NCI-H2196 treated with DMSO at 0.1 percent for 48 hours (cell line): ENCODE measurements at regions not wholly inside any gene's neighbourhood (a gene's known extent, or its start where the extent isn't known, plus 50 kb on each side); places are given as distances from the start of the nearest gene placed in this dataset.
A peak's percentile ranks its signal among the peaks of the same experiment; 100 is the strongest.
"Not testable (repeated sequence)": the region's sequence is repeated elsewhere in the genome, so short reads cannot be mapped to it uniquely, and the experiment has no call there.

Experiments
- DNase-seq: peaks from one replicate; lab custom pipeline; 2025; ENCODE audit not compliant: unreplicated experiment; lab: John Stamatoyannopoulos, UW

DNA sequence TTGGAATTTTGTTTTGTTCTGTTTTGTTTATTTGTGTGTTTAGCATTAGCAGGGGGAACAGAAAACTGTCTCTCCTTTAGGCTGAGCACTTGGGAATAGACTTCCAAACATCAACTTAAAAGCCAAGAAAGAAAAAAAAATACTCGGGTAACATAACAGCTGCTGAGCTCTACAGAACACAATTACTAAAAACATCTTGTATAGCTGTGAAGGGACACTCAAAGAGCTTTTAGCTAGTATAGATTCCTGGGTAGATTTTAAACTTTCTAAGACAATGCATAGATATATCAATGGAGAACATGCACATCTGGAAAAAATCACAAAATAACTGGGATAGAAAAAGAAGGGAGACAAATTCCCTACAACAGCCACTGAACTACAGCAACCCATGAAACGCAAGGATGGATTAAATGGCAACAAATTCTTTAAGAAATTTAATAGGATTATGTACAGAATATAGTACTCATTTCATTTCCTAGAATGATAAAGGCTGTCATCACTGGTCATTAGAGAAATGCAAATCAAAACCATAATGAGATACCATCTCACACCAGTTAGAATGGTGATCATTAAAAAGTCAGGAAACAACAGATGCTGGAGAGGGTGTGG is 174.3 kb upstream of the KRR1 start:
- no peak for DNase-seq

DNA sequence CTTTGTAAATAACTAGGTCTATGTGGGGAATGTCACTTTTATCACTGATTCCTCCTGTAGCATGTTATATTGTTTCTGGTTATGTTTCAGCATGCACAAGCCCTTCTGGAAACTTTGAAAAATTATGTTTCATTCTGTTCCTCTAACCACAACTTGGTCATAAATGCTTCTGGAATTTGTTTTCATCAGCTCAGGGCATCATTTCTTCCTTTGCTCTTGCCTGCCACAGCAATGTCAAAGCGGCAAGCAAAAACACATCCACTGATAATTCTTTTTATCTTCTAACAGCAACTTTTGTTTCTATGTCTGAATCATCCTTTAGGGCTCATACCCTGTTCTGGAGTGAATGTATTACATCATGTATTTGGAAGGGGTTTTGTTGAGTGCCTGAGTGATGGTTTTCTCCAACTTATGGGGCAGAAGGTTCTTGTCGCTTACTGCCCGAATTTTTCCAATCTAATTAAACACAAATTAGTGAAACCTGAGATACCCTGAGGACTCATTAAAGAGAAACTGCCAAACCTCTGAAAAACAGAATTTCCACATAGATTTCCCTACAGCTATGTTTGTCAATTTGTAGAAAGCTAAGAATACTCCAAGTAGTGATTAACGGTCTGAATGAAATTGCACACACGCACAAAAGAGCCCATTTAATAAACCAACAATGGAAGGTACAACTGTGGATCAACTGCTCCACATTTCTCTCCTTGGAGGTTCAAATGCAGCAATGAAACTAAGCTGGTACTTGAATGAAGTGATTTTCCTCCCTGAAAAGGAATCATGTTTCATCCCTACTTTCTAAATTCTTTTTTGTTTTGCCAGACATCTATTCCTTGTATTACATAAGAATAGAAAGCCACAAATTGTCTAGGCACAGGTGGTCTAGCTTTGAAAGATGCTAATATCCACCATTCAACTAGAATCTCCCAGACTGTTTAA is 173.5 kb upstream of the KRR1 start:
- DNase-seq, result no peak

DNA sequence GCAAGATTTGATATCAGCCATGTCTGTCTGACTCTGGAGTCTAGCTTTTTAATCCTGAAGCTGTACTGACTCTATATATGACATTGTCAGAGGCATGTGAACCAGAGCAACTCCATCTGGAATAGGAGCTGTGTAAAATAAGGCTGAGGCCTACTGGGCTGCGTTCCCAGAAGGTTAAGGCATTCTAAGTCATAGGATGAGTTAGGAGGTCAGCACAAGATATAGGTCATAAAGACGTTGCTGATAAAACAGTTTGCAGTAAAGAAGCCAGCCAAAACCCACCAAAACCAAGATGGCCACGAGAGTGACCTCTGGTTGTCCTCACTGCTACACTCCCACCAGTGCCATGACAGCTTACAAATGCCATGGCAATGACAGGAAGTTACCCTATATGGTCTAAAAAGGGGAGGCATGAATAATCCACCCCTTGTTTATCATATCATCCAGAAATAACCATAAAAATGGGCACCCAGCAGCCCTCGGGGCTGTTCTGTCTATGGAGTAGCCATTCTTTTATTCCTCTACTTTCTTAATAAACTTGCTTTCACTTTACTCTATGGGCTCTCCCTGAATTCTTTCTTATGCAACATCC is 172.7 kb upstream of the KRR1 start:
- DNase-seq, result not testable (repeated sequence)

DNA sequence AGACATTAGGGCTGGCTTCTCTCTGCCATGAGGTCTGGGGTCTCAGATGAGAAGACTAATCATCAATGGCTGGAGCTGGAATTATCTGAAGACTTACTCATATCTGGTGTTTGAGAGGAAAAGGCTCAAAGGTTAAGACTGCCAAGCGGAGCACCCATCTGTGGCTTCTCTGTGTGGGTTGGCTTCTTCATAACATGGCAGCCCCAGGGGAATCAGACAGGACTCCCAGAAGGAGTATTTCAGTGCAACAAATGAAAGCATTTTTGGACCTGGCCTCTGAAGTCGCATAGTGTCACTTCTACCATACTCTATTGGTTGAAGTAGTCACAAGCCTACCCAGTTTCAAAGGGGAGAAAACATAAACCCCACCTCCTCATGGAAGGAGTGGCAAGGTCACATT is 171.8 kb upstream of the KRR1 start:
- no peak for DNase-seq

DNA sequence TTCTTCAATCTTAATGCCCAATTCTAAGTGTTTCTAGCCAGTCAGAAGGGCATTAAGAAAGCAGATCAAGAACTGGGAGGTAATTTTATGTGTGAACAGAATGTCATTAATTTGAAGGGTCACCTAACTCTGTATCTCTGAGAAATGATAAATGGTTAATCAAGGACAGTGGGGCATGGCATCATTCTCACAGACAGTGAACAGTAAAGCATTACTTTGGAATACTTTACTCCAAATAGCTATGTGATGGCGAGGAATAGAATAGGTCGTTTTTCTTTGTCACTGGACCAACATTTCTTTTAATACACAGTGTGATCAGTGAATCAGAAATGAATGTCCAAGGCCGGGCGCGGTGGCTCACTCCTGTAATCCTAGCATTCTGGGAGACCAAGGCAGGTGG is 166.1 kb upstream of the KRR1 start:
- DNase-seq, result no peak

DNA sequence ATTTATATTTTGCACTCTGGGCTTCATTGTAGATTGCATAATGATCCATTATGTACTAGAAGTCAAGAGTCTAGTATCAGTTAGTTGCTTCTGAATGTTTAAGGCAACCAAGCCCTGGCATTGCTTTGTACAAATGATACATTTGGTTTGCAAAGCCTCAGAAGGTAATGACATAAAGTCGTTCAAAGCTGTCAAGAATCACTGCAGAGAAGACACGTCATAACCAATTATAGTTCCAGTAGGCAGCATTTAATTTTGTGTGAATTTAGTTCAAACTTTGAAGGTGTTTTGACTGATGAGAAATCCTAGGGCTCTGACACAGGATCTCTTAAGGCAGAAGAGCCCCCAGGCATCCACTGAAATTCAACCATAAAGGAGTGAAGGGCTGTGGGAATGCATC is 163.0 kb upstream of the KRR1 start:
- DNase-seq, result no peak

DNA sequence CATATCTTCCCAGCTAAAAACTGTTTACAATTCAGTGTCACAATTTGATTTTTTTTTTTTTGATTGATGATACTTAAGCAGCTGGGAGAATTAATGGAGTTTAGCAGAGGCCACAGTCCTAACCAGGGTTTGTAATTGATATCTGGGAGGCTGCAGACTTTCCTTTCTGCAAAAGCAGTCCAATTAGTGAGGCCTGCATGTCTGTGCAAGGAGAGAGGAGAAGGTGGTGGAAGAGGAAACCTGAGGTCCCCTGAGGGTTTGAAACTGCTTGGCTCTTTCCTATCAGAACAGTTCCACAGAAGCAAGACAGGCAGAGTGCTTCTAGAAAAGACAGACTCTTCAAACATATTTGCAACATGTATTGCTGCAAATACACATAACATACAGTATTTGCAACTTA is 160.8 kb upstream of the KRR1 start:
- no peak for DNase-seq

DNA sequence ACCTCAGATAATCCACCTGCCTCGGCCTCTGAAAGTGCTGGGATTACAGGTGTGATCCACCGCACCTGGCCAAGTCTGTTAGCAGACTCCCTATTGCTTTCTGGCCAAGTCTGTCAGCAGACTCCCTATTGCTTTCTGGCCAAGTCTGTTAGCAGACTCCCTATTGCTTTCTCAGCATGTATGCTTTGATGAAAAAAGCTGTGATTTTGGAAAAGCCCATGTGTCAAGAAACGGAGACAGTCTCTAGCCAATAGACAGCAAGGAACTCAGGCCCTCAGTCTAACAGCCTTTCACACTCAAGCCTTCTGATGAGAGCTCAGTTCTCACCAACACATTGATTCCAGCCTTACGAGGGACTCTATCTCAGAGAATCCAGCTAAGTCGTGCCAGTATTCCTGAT is 158.8 kb upstream of the KRR1 start:
- DNase-seq, result no peak

DNA sequence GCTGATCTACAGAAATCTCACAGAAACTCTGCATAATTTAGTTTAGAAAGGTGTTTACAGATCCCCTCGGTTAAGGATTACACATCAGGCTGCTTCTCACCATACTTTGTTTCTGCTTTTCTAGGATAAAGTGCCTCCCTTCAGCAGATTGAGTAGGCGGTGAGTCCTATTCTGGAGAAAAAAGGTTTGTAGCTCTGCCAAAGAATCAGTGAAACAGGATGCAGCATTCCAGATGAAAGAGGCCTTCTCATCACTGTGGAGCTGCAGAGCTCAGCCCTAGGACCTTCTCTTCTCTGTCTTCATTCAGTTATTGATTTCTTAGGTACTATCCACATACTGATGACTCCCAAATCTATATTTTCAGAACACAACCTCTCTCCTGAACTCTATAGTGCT is 155.5 kb upstream of the KRR1 start:
- DNase-seq, result no peak

DNA sequence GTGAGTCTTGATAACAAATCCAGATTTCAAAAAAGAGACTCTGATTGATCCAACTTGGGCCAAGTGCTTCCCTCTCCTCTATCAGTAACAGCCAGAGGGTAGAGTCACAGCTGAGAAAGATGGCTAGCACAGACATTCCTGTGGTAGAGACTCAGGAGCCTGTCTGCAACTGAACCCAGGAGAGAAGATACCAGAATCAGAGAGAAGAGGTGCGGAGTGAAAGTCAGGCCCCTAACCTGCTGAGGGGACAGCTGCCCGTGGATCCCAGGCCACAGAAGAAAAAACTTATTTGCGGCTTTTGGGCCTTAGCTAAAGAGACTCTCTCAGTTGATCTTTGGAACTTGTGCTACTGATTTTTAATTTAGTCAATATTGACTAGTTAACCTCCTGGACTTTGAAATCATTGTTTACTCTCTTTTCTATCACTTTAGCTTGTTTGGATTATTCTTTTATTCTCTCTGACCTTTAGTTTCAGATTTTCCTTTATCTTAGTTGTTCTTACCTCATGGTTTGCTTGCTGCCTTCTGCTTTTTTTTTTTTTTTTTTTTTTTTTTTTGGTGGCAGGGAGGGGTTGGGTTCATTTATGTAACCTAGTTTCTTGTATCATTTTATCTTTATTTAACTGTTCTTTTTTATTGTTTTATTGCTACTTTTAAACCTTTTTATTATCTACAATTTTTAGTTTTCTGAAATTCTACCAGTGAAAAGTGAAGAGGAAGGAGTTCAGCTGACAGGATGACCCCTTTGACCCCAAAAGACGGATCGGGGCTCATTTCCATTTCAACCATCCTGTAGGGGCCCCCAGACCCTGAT is 154.9 kb upstream of the KRR1 start:
- DNase-seq, result no peak

DNA sequence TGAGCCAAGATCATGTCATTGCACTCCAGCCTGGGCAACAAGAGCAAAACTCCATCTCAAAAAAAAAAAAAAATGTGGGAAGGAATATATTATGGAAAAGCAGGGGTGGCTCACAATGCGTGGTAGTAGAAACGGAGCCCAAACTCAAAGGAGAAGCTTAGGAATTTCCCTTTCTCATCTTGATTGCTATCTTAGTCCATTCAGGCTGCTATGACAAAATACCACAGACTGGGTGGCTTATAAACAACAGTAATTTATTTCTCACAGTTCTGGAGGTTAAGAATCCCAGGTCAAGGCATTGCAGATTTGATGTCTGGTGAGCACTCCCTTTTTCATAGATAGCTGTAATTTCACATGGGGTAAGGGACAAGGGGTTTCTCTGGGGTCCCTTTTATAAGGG is 153.8 kb upstream of the KRR1 start:
- no peak for DNase-seq

DNA sequence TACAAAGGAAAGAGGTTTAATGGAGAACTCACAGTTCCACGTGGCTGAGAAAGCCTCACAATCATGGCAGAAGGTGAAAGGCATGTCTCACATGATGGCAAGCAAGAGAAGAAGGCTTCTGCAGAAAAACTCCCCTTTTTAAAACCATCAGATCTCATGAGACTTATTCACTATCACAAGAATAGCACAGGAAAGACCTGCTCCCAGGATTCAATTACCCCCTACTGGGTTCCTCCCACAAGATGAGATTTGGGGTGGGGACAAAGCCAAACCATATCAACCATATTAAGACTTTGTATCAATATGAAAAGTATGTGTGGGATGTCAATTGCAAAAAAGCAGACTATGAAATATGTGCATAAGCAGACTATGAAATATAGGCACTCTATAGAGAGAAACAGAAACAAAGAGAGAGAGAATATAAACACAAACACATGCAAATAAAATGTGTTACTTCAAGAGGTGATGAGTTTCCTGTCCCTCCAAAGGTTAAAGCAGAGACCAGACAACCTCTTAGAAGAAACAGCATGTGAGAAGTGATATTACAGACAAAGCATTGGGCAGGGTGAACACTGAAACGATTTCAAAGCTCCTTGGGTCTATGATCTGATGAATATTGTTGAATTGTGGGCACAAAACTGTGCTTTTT is 151.2 kb upstream of the KRR1 start:
- DNase-seq, result no peak

DNA sequence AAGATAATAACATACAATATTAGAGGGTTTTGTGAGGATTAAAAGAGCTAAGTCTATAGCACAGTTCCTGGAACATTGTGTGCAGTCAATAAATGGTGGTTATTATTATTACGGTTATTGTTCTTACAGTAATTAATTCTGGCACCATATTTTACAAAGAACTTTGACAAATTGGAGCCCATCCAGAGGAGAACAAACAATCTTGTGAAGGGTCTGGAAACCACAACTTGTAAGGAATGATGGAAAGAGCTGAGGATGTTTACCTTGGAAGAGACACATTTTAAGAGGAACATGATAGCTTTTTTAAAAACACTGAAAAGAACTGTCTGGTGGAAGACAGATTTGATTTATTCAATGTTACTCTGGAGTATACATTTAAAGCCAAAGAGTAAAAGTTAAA is 150.5 kb upstream of the KRR1 start:
- DNase-seq, result no peak

DNA sequence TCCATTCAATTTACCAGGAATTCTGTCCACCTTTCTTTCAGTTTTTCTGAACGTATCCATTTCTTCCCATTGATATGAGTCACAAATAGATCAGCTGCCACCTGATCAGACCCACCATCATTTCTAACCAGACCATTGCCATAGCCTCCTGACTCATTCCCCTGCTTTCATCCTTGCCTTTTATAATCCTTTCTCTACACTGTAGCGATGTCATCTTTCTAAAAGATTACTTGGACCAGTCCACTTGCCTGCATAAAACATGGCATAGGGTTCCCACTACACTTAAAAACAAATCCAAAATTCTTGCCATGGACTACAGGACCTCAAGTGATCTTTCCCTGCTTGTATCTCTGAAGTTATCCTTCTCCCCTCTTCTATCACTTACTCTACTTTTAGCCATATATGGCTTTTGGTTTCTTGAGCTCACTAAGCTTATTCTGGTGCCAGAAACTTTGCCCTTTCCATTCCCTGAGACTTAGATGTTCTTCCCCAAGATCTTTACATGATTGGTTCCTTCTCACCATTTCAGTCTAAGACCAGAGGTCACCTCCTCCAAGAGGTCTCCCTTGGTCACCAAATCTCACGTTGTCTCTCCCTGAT is 149.5 kb upstream of the KRR1 start:
- DNase-seq, result no peak

DNA sequence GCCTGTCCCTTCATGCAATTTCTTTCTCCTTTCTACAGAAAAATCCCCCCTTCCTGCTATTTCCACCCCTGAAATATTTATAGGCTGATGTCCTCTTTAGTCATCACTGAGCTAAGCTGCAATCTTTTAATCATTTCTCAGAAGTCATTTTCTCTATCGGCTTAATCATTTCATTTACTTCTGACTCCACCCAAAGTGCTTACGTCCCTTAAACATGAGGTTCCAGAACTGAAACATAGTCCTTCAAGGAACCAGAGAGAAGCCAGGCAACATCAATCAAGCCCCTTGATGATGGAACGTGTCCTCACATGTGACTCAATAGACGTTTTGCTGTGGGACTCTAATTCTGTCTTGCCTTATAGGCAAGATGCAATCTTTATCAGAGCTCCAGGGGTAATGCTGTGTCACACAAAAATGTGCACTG is 148.7 kb upstream of the KRR1 start:
- no peak for DNase-seq

DNA sequence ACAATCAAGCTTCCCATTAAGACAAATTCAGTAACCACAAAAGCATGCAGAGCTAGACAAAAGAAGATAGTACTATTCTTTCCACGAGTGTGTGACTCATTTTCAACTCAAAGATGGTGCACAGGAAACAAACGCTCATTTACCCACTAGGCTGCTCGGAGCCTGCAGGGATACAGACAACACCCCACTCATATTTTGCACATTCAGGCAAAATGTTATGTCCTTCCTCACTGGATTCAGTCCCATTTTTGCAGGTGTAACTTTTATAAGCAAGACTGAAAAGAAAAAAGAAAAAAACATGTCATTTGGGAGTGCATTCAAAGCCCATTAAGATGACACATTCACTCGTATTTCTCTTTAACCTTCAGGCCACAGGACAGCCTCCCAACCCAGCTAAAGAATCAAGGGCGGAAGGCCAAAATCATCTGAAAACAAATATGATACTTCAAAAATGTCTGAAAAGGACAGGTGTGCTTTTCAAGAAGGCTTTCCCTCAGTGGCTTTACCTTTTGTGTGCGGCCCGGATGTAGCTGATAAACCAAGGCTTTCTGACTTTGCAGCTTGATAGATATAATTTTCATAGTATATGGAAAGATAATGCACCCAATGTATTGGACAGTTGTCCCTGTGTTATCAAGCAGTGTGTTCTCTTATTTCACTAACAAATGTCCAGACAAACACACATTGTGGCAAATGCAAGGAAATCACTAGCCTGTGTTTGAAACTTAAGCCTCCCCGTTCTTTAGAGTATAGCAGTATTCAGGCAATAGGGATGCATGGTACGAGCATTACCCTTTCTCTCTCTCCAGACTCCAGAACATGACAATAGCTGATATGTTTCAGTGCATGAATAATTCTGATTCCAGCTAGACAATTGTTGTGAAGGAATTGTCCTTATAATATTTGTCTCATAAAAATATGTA is 147.8 kb upstream of the KRR1 start:
- DNase-seq, result peak; percentile 97

DNA sequence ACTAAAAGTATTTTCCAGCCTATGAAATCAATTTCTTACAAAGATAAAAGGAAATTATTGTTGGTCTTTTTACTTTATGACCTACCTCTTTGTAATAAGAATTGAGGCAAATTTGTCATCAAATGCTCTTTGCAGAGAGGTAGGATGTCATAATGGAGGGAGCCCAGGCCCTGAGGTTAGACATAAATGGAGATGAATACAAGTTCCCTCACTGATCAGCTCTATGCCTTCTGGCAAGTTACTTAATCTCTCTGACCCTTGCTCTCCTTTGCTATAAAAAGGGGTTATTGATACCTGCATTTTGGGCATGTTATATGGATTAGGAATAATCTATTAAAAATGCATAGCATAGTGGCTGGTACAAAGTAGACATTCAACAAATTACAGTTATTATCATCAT is 146.9 kb upstream of the KRR1 start:
- no peak for DNase-seq

DNA sequence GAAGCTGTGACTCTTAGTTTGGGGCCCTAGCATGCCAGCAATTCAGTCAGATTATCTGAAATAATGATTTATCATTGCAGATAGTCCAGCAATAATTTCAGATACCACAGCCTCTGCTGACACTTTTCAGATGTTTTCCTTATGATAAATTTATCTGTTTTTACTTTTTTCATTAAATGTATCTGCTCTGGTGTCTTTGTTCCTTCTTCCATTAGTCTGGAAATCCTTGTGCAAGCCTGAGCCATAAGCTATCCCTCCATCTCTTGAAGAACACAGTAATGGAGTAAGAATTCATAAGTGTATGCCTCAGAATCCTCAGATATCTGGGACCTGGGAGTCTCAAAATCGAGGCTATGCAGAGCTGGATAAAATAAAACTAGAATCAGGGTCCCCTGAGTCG is 146.4 kb upstream of the KRR1 start:
- DNase-seq, result no peak

DNA sequence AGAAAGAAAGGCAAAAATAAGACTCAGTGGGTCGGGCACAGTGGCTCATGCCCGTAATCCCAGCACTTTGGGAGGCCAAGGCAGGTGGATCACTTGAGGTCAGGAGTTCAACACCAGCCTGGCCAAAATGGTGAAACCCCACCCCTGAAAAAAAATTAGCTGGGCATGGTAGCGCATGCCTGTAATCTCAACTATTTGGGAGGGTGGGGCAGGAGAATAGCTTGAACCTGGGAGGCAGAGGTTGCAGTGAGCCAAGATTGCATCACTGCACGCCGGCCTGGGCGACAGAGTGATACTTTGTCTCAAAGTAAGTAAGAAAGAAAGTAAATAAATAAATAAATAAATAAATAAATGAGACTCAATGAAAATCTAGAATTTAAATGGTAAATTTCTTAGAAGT is 145.9 kb upstream of the KRR1 start:
- not testable (repeated sequence) for DNase-seq
